ENCODE measurements at regions not wholly inside any gene's neighbourhood (a gene's known extent, or its start where the extent isn't known, plus 50 kb on each side); places are given as distances from the start of the nearest gene placed in this dataset.

DNA sequence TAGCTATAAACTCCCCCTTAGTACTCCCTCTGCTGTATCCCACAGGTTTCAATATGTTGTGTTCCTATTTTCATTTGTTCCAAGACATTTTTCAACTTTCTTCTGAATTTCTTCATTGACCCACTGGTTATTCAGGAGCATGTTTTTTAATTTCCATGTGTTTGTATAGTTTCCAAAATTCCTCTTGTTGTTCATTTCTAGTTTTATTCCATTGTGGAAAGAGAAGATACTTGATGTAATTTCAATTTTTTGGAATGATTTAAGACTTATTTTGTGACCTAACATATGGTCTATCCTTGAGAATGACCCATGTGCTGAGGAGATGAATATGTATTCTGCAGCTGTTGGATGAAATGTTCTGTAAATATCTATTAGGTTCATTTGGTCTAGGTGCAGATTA lies 497.2 kb downstream of the BCKDHB start:
- Histone ChIP-seq H3K27me3 (ENCODE audit: control insufficient read depth in 3 of 3, insufficient read depth in 3 of 3, low read depth in 1 of 3, low read length in 3 of 3) (no peaks in the 10 kb centered on the region), H2BK15ac (ENCODE audit: low read length) (no peak overlapping the region), H3K36me3 (replicated peaks in 1 of 2; ENCODE audit: control insufficient read depth in 2 of 2, insufficient read depth in 2 of 2, low read length in 2 of 2) (no peaks in the 10 kb centered on the region), H3K27ac (replicated peaks; ENCODE audit: low read length) (no peak overlapping the region), H3K9me3 (replicated peaks in 1 of 2; ENCODE audit: control insufficient read depth in 2 of 2, insufficient read depth in 1 of 2, low read depth in 1 of 2, low read length in 2 of 2) (no peaks in the 10 kb centered on the region), H3K14ac (ENCODE audit: low read length) (no peak overlapping the region), H3K18ac (ENCODE audit: low read length) (no peak overlapping the region), H2BK12ac (ENCODE audit: low read length) (no peak overlapping the region), H3K4me3 (ENCODE audit: low read length in 2 of 2) (no peak overlapping the region), H2BK5ac (ENCODE audit: low read length) (no peak overlapping the region), H4K8ac (ENCODE audit: low read depth, low read length) (no peak overlapping the region), H2BK120ac (ENCODE audit: low read depth, low read length) (no peak overlapping the region), H3K23ac (ENCODE audit: low read depth, low read length, poor library complexity) (no peak overlapping the region), H4K91ac (ENCODE audit: low read depth, low read length, poor library complexity) (no peak overlapping the region), H2AFZ (ENCODE audit: low read length) (no peak overlapping the region), H3K9ac (ENCODE audit: low read depth, low read length, poor library complexity) (no peak overlapping the region), H2AK5ac (ENCODE audit: low read depth, low read length) (no peak overlapping the region), H3K4me1 (ENCODE audit: control insufficient read depth in 2 of 2, insufficient read depth in 1 of 2, low read depth in 1 of 2, low read length in 2 of 2) (no peaks in the 10 kb centered on the region), H3K4ac (ENCODE audit: low read length) (no peak overlapping the region), H3K4me2 (ENCODE audit: insufficient read depth, low read length, poor library complexity, severe bottlenecking) (no peak overlapping the region), H3K79me1 (ENCODE audit: low read depth, low read length) (no peaks in the 10 kb centered on the region)
- DNase-seq (ENCODE audit: low spot score), result no peak

DNA sequence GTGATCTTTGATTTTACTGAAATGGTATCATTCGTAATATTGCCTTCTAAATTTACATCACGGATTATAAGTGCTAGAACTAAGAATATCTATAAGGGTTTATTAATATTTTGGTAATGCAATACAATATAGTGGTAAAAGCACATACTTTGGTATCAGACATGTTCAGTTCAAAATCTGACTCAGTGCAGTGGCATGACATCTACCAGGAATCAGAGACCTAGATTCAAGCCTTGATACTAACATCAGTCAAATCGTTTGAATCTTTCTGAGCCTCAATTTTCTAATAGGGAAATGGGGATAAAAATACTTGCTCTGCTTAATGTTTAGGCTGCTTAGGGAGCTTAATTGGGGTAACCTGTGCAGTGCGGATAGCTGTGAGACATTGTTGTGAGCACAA lies 488.0 kb downstream of the BCKDHB start:
- Histone ChIP-seq H3K23ac (ENCODE audit: low read depth, low read length, poor library complexity) (no peak overlapping the region), H2BK12ac (ENCODE audit: low read length) (no peak overlapping the region), H3K9me3 (replicated peaks in 1 of 2; ENCODE audit: control insufficient read depth in 2 of 2, insufficient read depth in 1 of 2, low read depth in 1 of 2, low read length in 2 of 2) (no peaks in the 10 kb centered on the region), H3K79me1 (ENCODE audit: low read depth, low read length) (no peaks in the 10 kb centered on the region), H3K4me1 (ENCODE audit: control insufficient read depth in 2 of 2, insufficient read depth in 1 of 2, low read depth in 1 of 2, low read length in 2 of 2) (no peaks in the 10 kb centered on the region), H3K4me2 (ENCODE audit: insufficient read depth, low read length, poor library complexity, severe bottlenecking) (no peak overlapping the region), H3K14ac (ENCODE audit: low read length) (no peak overlapping the region), H2BK5ac (ENCODE audit: low read length) (no peak overlapping the region), H4K8ac (ENCODE audit: low read depth, low read length) (no peak overlapping the region), H3K9ac (ENCODE audit: low read depth, low read length, poor library complexity) (no peak overlapping the region), H3K4me3 (ENCODE audit: low read length in 2 of 2) (no peak overlapping the region), H3K18ac (ENCODE audit: low read length) (no peak overlapping the region), H3K36me3 (replicated peaks in 1 of 2; ENCODE audit: control insufficient read depth in 2 of 2, insufficient read depth in 2 of 2, low read length in 2 of 2) (no peaks in the 10 kb centered on the region), H2AK5ac (ENCODE audit: low read depth, low read length) (no peak overlapping the region), H2AFZ (ENCODE audit: low read length) (no peak overlapping the region), H3K4ac (ENCODE audit: low read length) (no peak overlapping the region), H4K91ac (ENCODE audit: low read depth, low read length, poor library complexity) (no peak overlapping the region), H3K27me3 (ENCODE audit: control insufficient read depth in 3 of 3, insufficient read depth in 3 of 3, low read depth in 1 of 3, low read length in 3 of 3) (no peaks in the 10 kb centered on the region), H3K27ac (replicated peaks; ENCODE audit: low read length) (no peak overlapping the region), H2BK15ac (ENCODE audit: low read length) (no peak overlapping the region), H2BK120ac (ENCODE audit: low read depth, low read length) (no peak overlapping the region)
- DNase-seq (ENCODE audit: low spot score), result no peak
- WGBS, 2 donors (ENCODE audit: extremely low coverage in 2 of 2, insufficient read length in 2 of 2, insufficient replicate concordance in 1 of 2), result no CpG with 5 or more reads among the region's 4 CpGs

DNA sequence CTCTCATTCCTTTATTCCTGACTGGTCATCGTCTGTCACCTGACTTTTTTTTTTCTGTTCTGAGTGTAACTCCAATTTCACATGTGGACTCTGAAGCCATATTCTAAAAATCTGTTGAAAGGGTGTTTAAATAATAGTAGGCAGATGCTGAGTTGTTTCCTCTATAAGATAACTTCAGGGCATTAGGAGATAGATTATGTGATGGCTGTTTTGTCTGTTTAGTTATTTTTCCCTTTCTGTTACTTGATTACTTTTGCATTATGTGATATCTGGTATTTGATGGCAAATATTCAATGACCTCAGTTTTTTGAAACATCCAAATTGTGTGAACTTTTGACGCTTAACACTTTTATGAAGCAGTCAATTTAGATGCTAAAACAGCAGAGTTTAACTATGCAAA lies 486.0 kb downstream of the BCKDHB start:
- Histone ChIP-seq H3K14ac (ENCODE audit: low read length) (no peak overlapping the region), H3K27ac (replicated peaks; ENCODE audit: low read length) (no peak overlapping the region), H3K79me1 (ENCODE audit: low read depth, low read length) (no peaks in the 10 kb centered on the region), H3K9me3 (replicated peaks in 1 of 2; ENCODE audit: control insufficient read depth in 2 of 2, insufficient read depth in 1 of 2, low read depth in 1 of 2, low read length in 2 of 2) (no peaks in the 10 kb centered on the region), H4K8ac (ENCODE audit: low read depth, low read length) (no peak overlapping the region), H2AFZ (ENCODE audit: low read length) (no peak overlapping the region), H3K23ac (ENCODE audit: low read depth, low read length, poor library complexity) (no peak overlapping the region), H3K4me1 (ENCODE audit: control insufficient read depth in 2 of 2, insufficient read depth in 1 of 2, low read depth in 1 of 2, low read length in 2 of 2) (no peaks in the 10 kb centered on the region), H2BK15ac (ENCODE audit: low read length) (no peak overlapping the region), H3K27me3 (ENCODE audit: control insufficient read depth in 3 of 3, insufficient read depth in 3 of 3, low read depth in 1 of 3, low read length in 3 of 3) (no peaks in the 10 kb centered on the region), H3K4ac (ENCODE audit: low read length) (no peak overlapping the region), H3K9ac (ENCODE audit: low read depth, low read length, poor library complexity) (no peak overlapping the region), H4K91ac (ENCODE audit: low read depth, low read length, poor library complexity) (no peak overlapping the region), H3K4me3 (ENCODE audit: low read length in 2 of 2) (no peak overlapping the region), H3K4me2 (ENCODE audit: insufficient read depth, low read length, poor library complexity, severe bottlenecking) (no peak overlapping the region), H3K18ac (ENCODE audit: low read length) (no peak overlapping the region), H2BK12ac (ENCODE audit: low read length) (no peak overlapping the region), H3K36me3 (replicated peaks in 1 of 2; ENCODE audit: control insufficient read depth in 2 of 2, insufficient read depth in 2 of 2, low read length in 2 of 2) (no peaks in the 10 kb centered on the region), H2BK120ac (ENCODE audit: low read depth, low read length) (no peak overlapping the region), H2BK5ac (ENCODE audit: low read length) (no peak overlapping the region), H2AK5ac (ENCODE audit: low read depth, low read length) (no peak overlapping the region)
- WGBS, 2 donors (ENCODE audit: extremely low coverage in 2 of 2, insufficient read length in 2 of 2, insufficient replicate concordance in 1 of 2), result no CpG with 5 or more reads among the region's 2 CpGs
- no peak for DNase-seq (ENCODE audit: low spot score)

DNA sequence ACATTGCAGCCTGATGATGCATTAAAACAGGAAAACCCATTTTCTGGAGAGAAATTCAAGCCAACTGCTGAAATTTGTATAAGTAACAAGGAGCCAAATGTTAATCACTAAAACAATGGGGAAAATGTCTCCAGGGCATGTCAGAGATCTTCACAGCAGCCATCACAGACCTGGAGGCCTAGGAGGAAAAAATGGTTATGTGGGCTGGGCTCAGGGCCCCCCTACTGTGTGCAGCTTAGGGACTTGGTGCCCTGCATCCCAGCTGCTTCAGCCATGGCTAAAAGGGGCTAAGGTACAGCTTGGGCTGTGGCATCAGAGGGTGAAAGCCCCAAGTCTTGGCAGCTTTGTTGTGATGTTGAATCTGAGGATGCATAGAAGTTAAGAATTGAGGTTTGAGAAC lies 479.8 kb downstream of the BCKDHB start:
- Histone ChIP-seq H3K4ac (ENCODE audit: low read length) (no peak overlapping the region), H3K4me1 (ENCODE audit: control insufficient read depth in 2 of 2, insufficient read depth in 1 of 2, low read depth in 1 of 2, low read length in 2 of 2) (no peaks in the 10 kb centered on the region), H4K91ac (ENCODE audit: low read depth, low read length, poor library complexity) (no peak overlapping the region), H2BK120ac (ENCODE audit: low read depth, low read length) (no peak overlapping the region), H3K14ac (ENCODE audit: low read length) (no peak overlapping the region), H3K27me3 (ENCODE audit: control insufficient read depth in 3 of 3, insufficient read depth in 3 of 3, low read depth in 1 of 3, low read length in 3 of 3) (no peaks in the 10 kb centered on the region), H2AK5ac (ENCODE audit: low read depth, low read length) (no peak overlapping the region), H3K36me3 (replicated peaks in 1 of 2; ENCODE audit: control insufficient read depth in 2 of 2, insufficient read depth in 2 of 2, low read length in 2 of 2) (no peaks in the 10 kb centered on the region), H3K9me3 (replicated peaks in 1 of 2; ENCODE audit: control insufficient read depth in 2 of 2, insufficient read depth in 1 of 2, low read depth in 1 of 2, low read length in 2 of 2) (peaks cover 2 to 7% of the 10 kb centered on the region in 2 donors), H3K79me1 (ENCODE audit: low read depth, low read length) (no peaks in the 10 kb centered on the region), H3K18ac (ENCODE audit: low read length) (no peak overlapping the region), H3K27ac (replicated peaks; ENCODE audit: low read length) (no peak overlapping the region), H2BK12ac (ENCODE audit: low read length) (no peak overlapping the region), H3K4me2 (ENCODE audit: insufficient read depth, low read length, poor library complexity, severe bottlenecking) (no peak overlapping the region), H4K8ac (ENCODE audit: low read depth, low read length) (no peak overlapping the region), H2BK5ac (ENCODE audit: low read length) (no peak overlapping the region), H3K9ac (ENCODE audit: low read depth, low read length, poor library complexity) (no peak overlapping the region), H3K4me3 (ENCODE audit: low read length in 2 of 2) (no peak overlapping the region), H2BK15ac (ENCODE audit: low read length) (no peak overlapping the region), H3K23ac (ENCODE audit: low read depth, low read length, poor library complexity) (no peak overlapping the region), H2AFZ (ENCODE audit: low read length) (no peak overlapping the region)
- DNase-seq (ENCODE audit: low spot score), result no peak

All from neuronal stem cell (in vitro differentiated cells).